SK-N-SH (cell line): ENCODE measurements at regions not wholly inside any gene's neighbourhood (a gene's known extent, or its start where the extent isn't known, plus 50 kb on each side); places are given as distances from the start of the nearest gene placed in this dataset.

ENCODE experiments used
- CTCF ChIA-PET: fragments of 300-600, 350-600 bp; formaldehyde crosslinking; extraction: SDS; loops from one replicate; lab custom pipeline; 2021; lab: Yijun Ruan, JAX
- POLR2A ChIA-PET: fragments of 350-600 bp; sonication (Branson Sonifier 250); formaldehyde crosslinking; extraction: SDS; loops from one replicate; lab custom pipeline; 2020; ENCODE audit warnings: antibody characterized with exemption, inconsistent platforms; lab: Yijun Ruan, JAX
- DNase-seq: peaks from one replicate; pipeline ENCODE4 v3.0.0; 2012
- H2AFZ ChIP-seq: fragments of 200-600 bp; sonication (generic); 2 replicates; pipeline ENCODE4 v1.8.1; 2016; ENCODE audit warnings: antibody characterized with exemption, mild to moderate bottlenecking, low read depth
- H3F3A ChIP-seq: fragments of 200-600 bp; sonication (generic); replicated peaks from 2 replicates; pipeline ENCODE3; 2016; ENCODE audit warnings: antibody characterized with exemption, mild to moderate bottlenecking; ENCODE audit not compliant: insufficient read depth
- H3K27ac ChIP-seq, 2 experiments: fragments of 200-500 bp in 1 of 2; fragments of 200-600 bp in 1 of 2; sonication (Bioruptor generic) in 1 of 2; sonication (generic), shearing (Covaris generic) in 1 of 2; 2 replicates each; pipeline versions ENCODE4 v1.5.1 to v1.6.1; 2014 to 2016; ENCODE audit warnings: low read depth in 2 of 2, inconsistent platforms in 1 of 2, low read length in 1 of 2, mild to moderate bottlenecking in 1 of 2, mixed read lengths in 1 of 2
- H3K27me3 ChIP-seq: fragments of 200-600 bp; sonication (generic), shearing (Covaris generic); 2 replicates; pipeline ENCODE4 v1.6.1; 2016; ENCODE audit warnings: mixed run types; ENCODE audit not compliant: insufficient read depth
- H3K36me3 ChIP-seq, 2 experiments: fragments of 200-500 bp in 1 of 2; fragments of 200-600 bp in 1 of 2; sonication (Bioruptor generic) in 1 of 2; sonication (generic) in 1 of 2; replicated peaks in 1 of 2; 2 replicates each; pipeline versions ENCODE3 to v1.5.1; 2014 to 2016; ENCODE audit warnings: low read length in 1 of 2, mild to moderate bottlenecking in 1 of 2; ENCODE audit not compliant: insufficient read depth in 2 of 2, control insufficient read depth in 1 of 2
- H3K4me1 ChIP-seq, 2 experiments: fragments of 200-500 bp in 1 of 2; fragments of 200-600 bp in 1 of 2; sonication (Bioruptor generic) in 1 of 2; sonication (generic), shearing (Covaris generic) in 1 of 2; 2 replicates each; pipeline versions ENCODE4 v1.5.1 to v1.6.1; 2014 to 2016; ENCODE audit warnings: low read depth in 1 of 2, low read length in 1 of 2, mixed run types in 1 of 2; ENCODE audit not compliant: insufficient read depth in 2 of 2, control insufficient read depth in 1 of 2
- H3K4me2 ChIP-seq: fragments of 200-600 bp; sonication (generic), shearing (Covaris generic); 2 replicates; pipeline ENCODE4 v1.6.1; 2017; ENCODE audit warnings: mixed run types
- H3K4me3 ChIP-seq, 2 experiments: fragments of 200-500 bp in 1 of 2; fragments of 200-600 bp in 1 of 2; sonication (Bioruptor generic) in 1 of 2; sonication (generic), shearing (Covaris generic) in 1 of 2; 2 replicates each; pipeline versions ENCODE4 v1.5.1 to v1.8.1; 2014 to 2016; ENCODE audit warnings: low read depth in 2 of 2, inconsistent platforms in 1 of 2, low read length in 1 of 2, mild to moderate bottlenecking in 1 of 2, mixed read lengths in 1 of 2, moderate library complexity in 1 of 2
- H3K79me2 ChIP-seq: fragments of 200-600 bp; sonication (generic); 2 replicates; pipeline ENCODE4 v1.8.1; 2017; ENCODE audit warnings: mild to moderate bottlenecking; ENCODE audit not compliant: insufficient read depth
- H3K9ac ChIP-seq: fragments of 200-600 bp; sonication (generic); 2 replicates; pipeline ENCODE4 v1.6.1; 2017; ENCODE audit warnings: mixed run types
- H3K9me2 ChIP-seq: fragments of 200-600 bp; sonication (generic); 2 replicates; pipeline ENCODE4 v1.6.1; 2017; ENCODE audit warnings: mixed run types
- H3K9me3 ChIP-seq: fragments of 200-600 bp; sonication (generic); 2 replicates; pipeline ENCODE4 v1.6.1; 2017; ENCODE audit warnings: mixed run types, mild to moderate bottlenecking, moderate library complexity
- H4K20me1 ChIP-seq: fragments of 200-600 bp; sonication (generic); 2 replicates; pipeline ENCODE4 v1.6.1; 2017; ENCODE audit warnings: mild to moderate bottlenecking, mixed run types; ENCODE audit not compliant: insufficient read depth
- CHD2 ChIP-seq: fragments of 150-350 bp; IDR thresholded peaks from 2 replicates; pipeline ENCODE4 v1.6.1; 2018; ENCODE audit warnings: low read length; ENCODE audit not compliant: partially characterized antibody
- ELF1 ChIP-seq: IDR thresholded peaks from 2 replicates; pipeline ENCODE4 v1.4.0; 2012
- FOSL2 ChIP-seq: IDR thresholded peaks from 2 replicates; pipeline ENCODE4 v1.4.0; 2012; ENCODE audit warnings: low read depth, mild to moderate bottlenecking, moderate library complexity, borderline replicate concordance
- FOXM1 ChIP-seq: IDR thresholded peaks from 2 replicates; pipeline ENCODE4 v1.4.0; 2012; ENCODE audit warnings: low read depth, mild to moderate bottlenecking
- NFIC ChIP-seq: IDR thresholded peaks from 2 replicates; pipeline ENCODE4 v1.4.0; 2012; ENCODE audit warnings: borderline replicate concordance
- SMC3 ChIP-seq: IDR thresholded peaks from 2 replicates; pipeline ENCODE4 v1.6.1; 2012; ENCODE audit warnings: low read depth, low read length, improper control_type of control experiment
- YY1 ChIP-seq: IDR thresholded peaks from 2 replicates; pipeline ENCODE4 v1.4.0; 2012; ENCODE audit warnings: low read depth, mild to moderate bottlenecking
- WGBS: methylation state at CpG from one replicate; pipeline ENCODE4 v1.1.6; 2017; ENCODE audit warnings: low lambda C conversion rate; 5-methylcytosine and 5-hydroxymethylcytosine counted together
- TF ChIP-seq, protein P1 (sequence below): fragments of 200-600 bp; sonication (generic); IDR thresholded peaks from 2 replicates; pipeline ENCODE4 v1.6.1; 2017; ENCODE audit warnings: antibody characterized with exemption, mild to moderate bottlenecking, moderate library complexity
- TF ChIP-seq, protein P2 (sequence below): IDR thresholded peaks from 2 replicates; pipeline ENCODE4; 2012
- TF ChIP-seq, protein P3 (sequence below): IDR thresholded peaks from 2 replicates; pipeline ENCODE4 v1.4.0; 2012; ENCODE audit warnings: low read depth
- TF ChIP-seq, protein P4 (sequence below): IDR thresholded peaks from 2 replicates; pipeline ENCODE4 v1.4.0; 2012; ENCODE audit warnings: low read depth, borderline replicate concordance

DNA sequence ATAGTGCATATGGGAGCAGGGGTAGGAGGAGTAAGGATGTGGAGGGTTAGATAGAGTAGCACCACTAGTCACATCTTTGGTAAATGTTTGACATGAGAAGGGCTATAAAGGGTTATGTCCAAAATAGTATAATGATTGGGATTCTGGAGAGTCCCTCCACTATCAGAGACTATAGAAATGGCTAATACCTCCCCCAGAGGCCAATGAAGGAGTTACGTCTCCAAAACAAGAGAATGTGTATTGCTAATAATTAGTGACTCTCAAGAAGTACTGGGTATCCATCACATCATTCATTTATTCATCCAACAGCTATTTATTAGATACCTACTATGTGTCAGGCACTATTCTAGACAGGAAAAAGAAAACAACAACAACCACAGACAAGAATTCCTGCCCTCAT, 203.7 kb upstream of the UMPS start:
- Histone ChIP-seq H3F3A (peaks cover 5% of the 10 kb centered on the region), H3K4me2 (no peak overlapping the region), H3K79me2 (no peaks in the 10 kb centered on the region), H3K36me3 (no peaks in the 10 kb centered on the region), H3K9me2 (no peaks in the 10 kb centered on the region), H3K4me1 (peaks cover 0 to 5% of the 10 kb centered on the region in 2 experiments; a peak in 1 of 4 replicates), H3K4me3 (no peak overlapping the region), H3K27me3 (no peaks in the 10 kb centered on the region), H3K9me3 (no peaks in the 10 kb centered on the region), H4K20me1 (no peaks in the 10 kb centered on the region), H3K27ac (no peak overlapping the region), H3K9ac (no peak overlapping the region), H2AFZ (no peak overlapping the region)
- POLR2A ChIA-PET: no interaction called here
- CTCF ChIA-PET: interaction anchor here (0.8 kb wide), 1 partner anchor 10 kb away, joined by 3 read pairs; no protein-coding TSS in a partner anchor
- TF ChIP-seq, protein P1, sequence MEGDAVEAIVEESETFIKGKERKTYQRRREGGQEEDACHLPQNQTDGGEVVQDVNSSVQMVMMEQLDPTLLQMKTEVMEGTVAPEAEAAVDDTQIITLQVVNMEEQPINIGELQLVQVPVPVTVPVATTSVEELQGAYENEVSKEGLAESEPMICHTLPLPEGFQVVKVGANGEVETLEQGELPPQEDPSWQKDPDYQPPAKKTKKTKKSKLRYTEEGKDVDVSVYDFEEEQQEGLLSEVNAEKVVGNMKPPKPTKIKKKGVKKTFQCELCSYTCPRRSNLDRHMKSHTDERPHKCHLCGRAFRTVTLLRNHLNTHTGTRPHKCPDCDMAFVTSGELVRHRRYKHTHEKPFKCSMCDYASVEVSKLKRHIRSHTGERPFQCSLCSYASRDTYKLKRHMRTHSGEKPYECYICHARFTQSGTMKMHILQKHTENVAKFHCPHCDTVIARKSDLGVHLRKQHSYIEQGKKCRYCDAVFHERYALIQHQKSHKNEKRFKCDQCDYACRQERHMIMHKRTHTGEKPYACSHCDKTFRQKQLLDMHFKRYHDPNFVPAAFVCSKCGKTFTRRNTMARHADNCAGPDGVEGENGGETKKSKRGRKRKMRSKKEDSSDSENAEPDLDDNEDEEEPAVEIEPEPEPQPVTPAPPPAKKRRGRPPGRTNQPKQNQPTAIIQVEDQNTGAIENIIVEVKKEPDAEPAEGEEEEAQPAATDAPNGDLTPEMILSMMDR: peak; percentile 34
- TF ChIP-seq, protein P2, sequence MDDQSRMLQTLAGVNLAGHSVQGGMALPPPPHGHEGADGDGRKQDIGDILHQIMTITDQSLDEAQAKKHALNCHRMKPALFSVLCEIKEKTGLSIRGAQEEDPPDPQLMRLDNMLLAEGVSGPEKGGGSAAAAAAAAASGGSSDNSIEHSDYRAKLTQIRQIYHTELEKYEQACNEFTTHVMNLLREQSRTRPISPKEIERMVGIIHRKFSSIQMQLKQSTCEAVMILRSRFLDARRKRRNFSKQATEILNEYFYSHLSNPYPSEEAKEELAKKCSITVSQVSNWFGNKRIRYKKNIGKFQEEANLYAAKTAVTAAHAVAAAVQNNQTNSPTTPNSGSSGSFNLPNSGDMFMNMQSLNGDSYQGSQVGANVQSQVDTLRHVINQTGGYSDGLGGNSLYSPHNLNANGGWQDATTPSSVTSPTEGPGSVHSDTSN: no peak
- 100% methylated on average over 1 of the region's 1 CpG for WGBS
- DNase-seq: no peak

DNA sequence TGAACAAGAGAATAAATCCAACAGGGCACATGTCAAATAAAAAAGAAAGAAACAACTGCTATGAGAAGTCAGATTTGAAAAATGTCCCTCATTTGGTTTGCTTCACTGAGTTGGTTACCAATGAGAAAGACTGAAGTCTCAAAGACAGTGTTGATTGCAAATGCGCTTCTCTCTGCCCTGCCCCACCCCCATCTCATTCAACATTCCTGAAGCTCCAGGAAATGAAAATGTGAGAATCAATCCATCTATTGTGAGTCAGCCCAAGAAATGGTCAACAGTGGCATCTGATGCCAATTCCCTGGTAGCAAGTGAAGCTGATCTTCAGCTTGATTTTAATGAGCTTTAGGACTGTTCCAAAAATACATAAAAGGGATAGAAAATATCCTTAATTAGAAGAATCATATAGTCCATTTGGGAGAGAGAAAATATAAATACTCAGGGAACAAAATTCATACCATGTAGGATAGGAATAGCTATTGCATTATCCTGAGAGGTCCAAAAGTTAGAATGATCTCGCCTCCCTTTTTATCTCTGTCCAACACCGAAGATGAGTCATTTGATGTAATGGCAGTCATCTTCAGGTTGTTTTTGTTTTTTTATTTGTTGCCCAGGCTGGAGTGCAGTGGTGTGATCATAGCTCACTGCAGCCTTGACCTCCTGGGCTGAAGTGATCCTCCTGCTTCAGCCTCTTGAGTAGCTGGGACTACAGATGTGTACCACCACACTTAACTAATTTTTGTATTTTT, 200.3 kb upstream of the UMPS start:
- Histone ChIP-seq H2AFZ (no peak overlapping the region), H3K4me1 (peaks cover 0 to 5% of the 10 kb centered on the region in 2 experiments; a peak in 1 of 4 replicates), H3K4me3 (no peak overlapping the region), H3K36me3 (no peaks in the 10 kb centered on the region), H3K9me2 (no peaks in the 10 kb centered on the region), H3K27ac (peak overlapping the region in 1 of 2 experiments; percentile 29; a peak in 1 of 4 replicates), H3F3A (peaks cover 5% of the 10 kb centered on the region), H3K9ac (no peak overlapping the region), H4K20me1 (no peaks in the 10 kb centered on the region), H3K79me2 (no peaks in the 10 kb centered on the region), H3K9me3 (no peaks in the 10 kb centered on the region), H3K27me3 (no peaks in the 10 kb centered on the region), H3K4me2 (peak overlapping the region; percentile 0; the same call in 1 of the 2 replicates)
- TF ChIP-seq NFIC (no peak), ELF1 (no peak), CHD2 (no peak), FOXM1 (no peak)
- TF ChIP-seq, protein P3, sequence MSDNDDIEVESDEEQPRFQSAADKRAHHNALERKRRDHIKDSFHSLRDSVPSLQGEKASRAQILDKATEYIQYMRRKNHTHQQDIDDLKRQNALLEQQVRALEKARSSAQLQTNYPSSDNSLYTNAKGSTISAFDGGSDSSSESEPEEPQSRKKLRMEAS: no peak
- WGBS: 75% methylated on average over 3 of the region's 3 CpGs
- ChIA-PET CTCF (no interaction called here), POLR2A (no interaction called here)
- DNase-seq: no peak

DNA sequence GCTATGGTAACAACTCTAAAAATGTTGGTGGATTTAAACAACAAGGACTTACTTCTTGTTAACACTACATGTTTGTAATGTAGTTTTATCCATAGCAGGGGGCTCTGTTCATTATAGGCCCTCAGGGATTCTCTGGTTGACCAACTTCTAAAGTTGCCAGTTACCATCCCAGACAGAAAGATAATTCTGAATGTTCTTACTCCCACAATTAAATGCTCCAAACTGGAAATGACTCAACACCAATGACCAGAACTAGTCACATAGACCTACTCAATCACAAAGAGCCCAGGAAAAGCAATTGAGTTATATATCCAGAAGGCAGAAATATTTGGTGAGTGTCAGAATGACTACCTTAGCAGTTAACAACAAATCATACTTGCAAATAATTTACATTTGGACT, 199.3 kb upstream of the UMPS start:
- H3F3A ChIP-seq: peaks cover 5% of the 10 kb centered on the region
- no peaks in the 10 kb centered on the region for H3K9me3 ChIP-seq
- H3K27me3 ChIP-seq: no peaks in the 10 kb centered on the region
- no peaks in the 10 kb centered on the region for H3K79me2 ChIP-seq
- CTCF ChIA-PET: no interaction called here
- no peak overlapping the region for H3K4me2 ChIP-seq
- no peak overlapping the region for H3K4me3 ChIP-seq
- H3K4me1 ChIP-seq: peaks cover 0 to 5% of the 10 kb centered on the region in 2 experiments; a peak in 1 of 4 replicates
- peak overlapping the region in 1 of 2 experiments; percentile 29; a peak in 1 of 4 replicates for H3K27ac ChIP-seq
- no peaks in the 10 kb centered on the region for H3K36me3 ChIP-seq
- no peak overlapping the region for H3K9ac ChIP-seq
- H2AFZ ChIP-seq: no peak overlapping the region
- DNase-seq: no peak
- H3K9me2 ChIP-seq: no peaks in the 10 kb centered on the region
- POLR2A ChIA-PET: no interaction called here
- no peaks in the 10 kb centered on the region for H4K20me1 ChIP-seq
- TF ChIP-seq, protein P4, sequence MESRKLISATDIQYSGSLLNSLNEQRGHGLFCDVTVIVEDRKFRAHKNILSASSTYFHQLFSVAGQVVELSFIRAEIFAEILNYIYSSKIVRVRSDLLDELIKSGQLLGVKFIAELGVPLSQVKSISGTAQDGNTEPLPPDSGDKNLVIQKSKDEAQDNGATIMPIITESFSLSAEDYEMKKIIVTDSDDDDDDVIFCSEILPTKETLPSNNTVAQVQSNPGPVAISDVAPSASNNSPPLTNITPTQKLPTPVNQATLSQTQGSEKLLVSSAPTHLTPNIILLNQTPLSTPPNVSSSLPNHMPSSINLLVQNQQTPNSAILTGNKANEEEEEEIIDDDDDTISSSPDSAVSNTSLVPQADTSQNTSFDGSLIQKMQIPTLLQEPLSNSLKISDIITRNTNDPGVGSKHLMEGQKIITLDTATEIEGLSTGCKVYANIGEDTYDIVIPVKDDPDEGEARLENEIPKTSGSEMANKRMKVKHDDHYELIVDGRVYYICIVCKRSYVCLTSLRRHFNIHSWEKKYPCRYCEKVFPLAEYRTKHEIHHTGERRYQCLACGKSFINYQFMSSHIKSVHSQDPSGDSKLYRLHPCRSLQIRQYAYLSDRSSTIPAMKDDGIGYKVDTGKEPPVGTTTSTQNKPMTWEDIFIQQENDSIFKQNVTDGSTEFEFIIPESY: no peak
- TF ChIP-seq YY1 (no peak), FOSL2 (no peak), SMC3 (no peak)
- TF ChIP-seq, protein P1: no peak
